HG02970 (cell line): ENCODE measurements at regions not wholly inside any gene's neighbourhood (a gene's known extent, or its start where the extent isn't known, plus 50 kb on each side); places are given as distances from the start of the nearest gene placed in this dataset.
"Not testable (repeated sequence)": the region's sequence is repeated elsewhere in the genome, so short reads cannot be mapped to it uniquely, and the experiment has no call there.

Experiments
- ATAC-seq: cut with Tn5 transposase; IDR thresholded peaks from one replicate; pipeline ENCODE4 v1.9.1; 2021; ENCODE audit warnings: mild to moderate bottlenecking, moderate library complexity, moderate number of reproducible peaks; ENCODE audit not compliant: unreplicated experiment, low FRiP score

GRCh38 chr10:26355241-26355640, 82.9 kb upstream of the APBB1IP start:
- ATAC-seq = no peak

- ATAC-seq = no peak
These were observed 80.9 kb upstream of the APBB1IP start for GRCh38 chr10:26357203-26357602.

- no peak for ATAC-seq
These were observed 80.1 kb upstream of the APBB1IP start for GRCh38 chr10:26358071-26358470.

GRCh38 chr10:26359670-26360069, 78.5 kb upstream of the APBB1IP start:
- no peak for ATAC-seq

- ATAC-seq = no peak
These were observed 76.8 kb upstream of the APBB1IP start for GRCh38 chr10:26361351-26361750.

- ATAC-seq = no peak
These were observed 76.2 kb upstream of the APBB1IP start for GRCh38 chr10:26361971-26362370.

GRCh38 chr10:26365681-26366358, 72.3 kb upstream of the APBB1IP start:
- ATAC-seq = no peak

- ATAC-seq = not testable (repeated sequence)
These were observed 71.1 kb upstream of the APBB1IP start for GRCh38 chr10:26367035-26367434.

GRCh38 chr10:26367771-26368170, 70.4 kb upstream of the APBB1IP start:
- no peak for ATAC-seq

GRCh38 chr10:26368463-26368862, 69.7 kb upstream of the APBB1IP start:
- ATAC-seq = peak; percentile 58

GRCh38 chr10:26372513-26373354, 65.4 kb upstream of the APBB1IP start:
- peak; percentile 48 for ATAC-seq

GRCh38 chr10:26374426-26374825, 63.7 kb upstream of the APBB1IP start:
- no peak for ATAC-seq

GRCh38 chr10:26377224-26377810, 60.8 kb upstream of the APBB1IP start:
- ATAC-seq = not testable (repeated sequence)

- ATAC-seq = no peak
These were observed 59.3 kb upstream of the APBB1IP start for GRCh38 chr10:26378861-26379294.

GRCh38 chr10:26380815-26381214, 57.3 kb upstream of the APBB1IP start:
- no peak for ATAC-seq

GRCh38 chr10:26381986-26382385, 56.2 kb upstream of the APBB1IP start:
- no peak for ATAC-seq

- no peak for ATAC-seq
These were observed 53.5 kb upstream of the APBB1IP start for GRCh38 chr10:26384600-26384999.

GRCh38 chr10:26385443-26385842, 52.7 kb upstream of the APBB1IP start:
- no peak for ATAC-seq

GRCh38 chr10:26386781-26387180, 51.4 kb upstream of the APBB1IP start:
- no peak for ATAC-seq
